ENCODE measurements at regions not wholly inside any gene's neighbourhood (a gene's known extent, or its start where the extent isn't known, plus 50 kb on each side); places are given as distances from the start of the nearest gene placed in this dataset.

DNA sequence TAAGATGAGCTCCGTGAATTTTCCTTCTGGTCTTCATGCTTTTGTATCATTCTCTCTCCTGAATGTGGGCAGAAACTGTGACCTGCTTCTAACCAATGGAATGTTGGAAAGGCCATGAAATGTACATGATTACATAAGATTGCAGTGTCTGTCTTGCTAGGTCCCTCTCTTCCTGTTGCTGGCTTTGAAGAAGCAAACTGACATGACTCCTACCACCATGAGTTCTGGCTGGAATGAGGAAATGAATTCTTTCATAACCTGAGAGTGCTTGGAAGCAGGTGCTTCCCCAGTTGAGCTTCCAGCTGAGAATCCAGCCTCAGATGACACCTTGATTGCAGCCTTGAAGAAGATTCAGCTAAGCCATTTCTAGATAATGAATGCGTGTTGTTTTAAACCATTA is 275.0 kb upstream of the MIR17HG start:
- TF ChIP-seq, protein P1, sequence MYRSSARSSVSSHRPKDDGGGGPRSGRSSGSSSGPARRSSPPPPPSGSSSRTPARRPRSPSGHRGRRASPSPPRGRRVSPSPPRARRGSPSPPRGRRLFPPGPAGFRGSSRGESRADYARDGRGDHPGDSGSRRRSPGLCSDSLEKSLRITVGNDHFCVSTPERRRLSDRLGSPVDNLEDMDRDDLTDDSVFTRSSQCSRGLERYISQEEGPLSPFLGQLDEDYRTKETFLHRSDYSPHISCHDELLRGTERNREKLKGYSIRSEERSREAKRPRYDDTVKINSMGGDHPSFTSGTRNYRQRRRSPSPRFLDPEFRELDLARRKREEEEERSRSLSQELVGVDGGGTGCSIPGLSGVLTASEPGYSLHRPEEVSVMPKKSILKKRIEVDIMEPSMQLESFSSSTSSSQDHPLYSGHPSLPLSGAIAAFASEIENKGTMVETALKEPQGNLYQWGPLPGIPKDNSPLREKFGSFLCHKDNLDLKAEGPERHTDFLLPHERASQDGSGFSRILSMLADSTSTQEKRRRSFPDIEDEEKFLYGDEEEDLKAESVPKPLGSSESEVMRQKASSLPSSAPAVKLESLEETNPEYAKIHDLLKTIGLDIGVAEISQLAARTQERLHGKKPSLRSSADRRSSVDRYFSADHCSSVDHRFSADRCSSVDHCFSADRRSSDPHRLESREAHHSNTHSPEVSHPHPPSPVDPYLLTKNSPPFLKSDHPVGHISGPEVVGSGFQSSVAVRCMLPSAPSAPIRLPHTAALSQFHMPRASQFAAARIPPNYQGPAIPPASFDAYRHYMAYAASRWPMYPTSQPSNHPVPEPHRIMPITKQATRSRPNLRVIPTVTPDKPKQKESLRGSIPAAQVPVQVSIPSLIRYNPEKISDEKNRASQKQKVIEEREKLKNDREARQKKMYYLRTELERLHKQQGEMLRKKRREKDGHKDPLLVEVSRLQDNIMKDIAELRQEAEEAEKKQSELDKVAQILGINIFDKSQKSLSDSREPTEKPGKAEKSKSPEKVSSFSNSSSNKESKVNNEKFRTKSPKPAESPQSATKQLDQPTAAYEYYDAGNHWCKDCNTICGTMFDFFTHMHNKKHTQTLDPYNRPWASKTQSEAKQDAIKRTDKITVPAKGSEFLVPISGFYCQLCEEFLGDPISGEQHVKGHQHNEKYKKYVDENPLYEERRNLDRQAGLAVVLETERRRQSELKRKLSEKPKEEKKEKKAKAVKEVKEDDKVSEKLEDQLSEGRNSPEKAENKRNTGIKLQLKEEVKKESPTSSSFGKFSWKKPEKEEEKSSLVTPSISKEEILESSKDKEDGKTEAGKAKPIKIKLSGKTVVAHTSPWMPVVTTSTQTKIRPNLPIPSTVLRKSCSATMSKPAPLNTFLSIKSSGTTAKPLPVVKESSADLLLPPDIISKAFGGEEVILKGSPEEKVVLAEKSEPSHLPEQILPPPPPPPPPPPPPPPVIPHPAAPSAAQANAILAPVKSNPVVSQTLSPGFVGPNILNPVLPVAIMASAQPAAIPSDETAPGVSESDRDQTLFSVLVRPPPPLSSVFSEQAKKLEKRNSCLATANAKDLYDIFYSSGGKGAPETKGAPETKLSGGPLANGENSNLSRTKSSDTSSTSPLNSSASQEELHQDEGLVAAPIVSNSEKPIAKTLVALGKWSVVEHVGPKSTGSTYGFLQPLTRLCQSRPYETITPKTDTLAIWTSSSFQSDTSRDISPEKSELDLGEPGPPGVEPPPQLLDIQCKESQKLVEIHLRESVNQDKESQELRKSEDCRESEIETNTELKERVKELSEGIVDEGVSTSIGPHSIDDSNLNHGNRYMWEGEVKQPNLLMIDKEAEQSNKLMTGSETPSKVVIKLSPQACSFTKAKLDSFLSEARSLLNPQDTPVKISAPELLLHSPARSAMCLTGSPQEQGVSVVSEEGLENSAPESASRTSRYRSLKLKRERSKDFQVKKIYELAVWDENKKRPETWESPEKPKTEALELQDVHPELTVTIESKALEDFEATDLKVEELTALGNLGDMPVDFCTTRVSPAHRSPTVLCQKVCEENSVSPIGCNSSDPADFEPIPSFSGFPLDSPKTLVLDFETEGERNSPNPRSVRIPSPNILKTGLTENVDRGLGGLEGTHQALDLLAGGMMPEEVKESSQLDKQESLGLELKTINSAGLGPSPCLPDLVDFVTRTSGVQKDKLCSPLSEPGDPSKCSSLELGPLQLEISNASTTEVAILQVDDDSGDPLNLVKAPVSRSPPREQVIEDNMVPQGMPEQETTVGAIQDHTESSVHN (IDR thresholded peaks at IDR 0.05; ENCODE audit: borderline replicate concordance in 1 of 2, low read depth in 1 of 2) = no peak
- no peak for TF ChIP-seq CBX1 (IDR thresholded peaks at IDR 0.05; ENCODE audit: low read depth)
- no peak for TF ChIP-seq MAZ (CRISPR knock-in tag; conservative IDR thresholded peaks at IDR 0.05 in 1 of 2, IDR thresholded peaks at IDR 0.05 in 1 of 2)
- TF ChIP-seq, protein P2, sequence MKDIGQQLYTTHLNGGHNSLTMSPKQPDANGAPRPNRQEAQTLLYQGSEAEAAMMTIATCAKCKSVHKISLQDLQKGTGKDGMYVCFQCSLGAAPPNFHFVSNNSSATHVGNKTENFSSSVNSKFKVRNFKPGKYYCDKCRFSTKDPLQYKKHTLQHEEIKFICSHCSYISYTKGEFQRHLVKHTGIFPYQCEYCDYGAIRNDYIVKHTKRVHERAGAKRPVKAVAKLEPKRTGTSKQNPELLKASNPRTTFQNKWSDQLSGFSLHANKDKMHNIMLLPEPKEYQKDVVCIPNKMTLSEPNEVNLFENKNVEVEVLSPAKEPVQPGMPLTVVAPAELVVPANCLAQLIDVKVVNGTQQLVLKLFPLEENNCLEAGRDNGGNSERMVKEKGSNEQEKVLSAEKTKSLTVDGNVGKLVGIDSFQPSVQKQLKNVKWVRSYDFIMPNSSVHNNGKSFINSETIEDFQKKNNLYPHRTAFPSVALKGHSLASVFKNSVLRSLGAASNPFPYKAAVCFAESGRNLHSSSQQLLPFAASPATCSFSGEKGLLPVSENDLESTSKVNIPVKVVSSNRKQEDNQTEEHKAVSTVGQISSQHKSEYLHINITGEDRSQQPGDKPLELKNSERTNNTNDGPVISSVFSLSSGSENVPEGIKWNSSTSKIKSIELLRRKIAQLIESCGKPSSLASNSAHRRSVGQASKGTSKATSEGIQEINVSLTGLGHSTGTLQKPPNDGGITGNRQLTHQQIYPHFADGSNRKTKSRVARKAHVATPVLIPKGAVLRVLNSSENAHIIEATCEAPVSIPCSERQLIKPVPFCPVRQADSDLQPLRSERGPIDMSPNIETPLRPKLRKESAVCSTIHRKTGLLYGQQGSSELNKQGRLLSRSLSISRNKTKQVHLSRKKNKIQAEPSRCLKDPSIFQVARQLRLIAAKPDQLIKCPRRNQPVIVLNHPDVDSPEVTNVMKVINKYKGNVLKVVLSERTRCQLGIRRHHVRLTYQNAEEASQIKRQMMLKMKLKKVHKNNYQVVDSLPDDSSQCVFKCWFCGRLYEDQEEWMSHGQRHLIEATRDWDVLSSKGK (CRISPR knock-in tag; IDR thresholded peaks at IDR 0.05) = no peak
- TF ChIP-seq HNRNPK (IDR thresholded peaks at IDR 0.05; ENCODE audit: low read depth, low read length, poor library complexity, severe bottlenecking) = no peak
- TF ChIP-seq GTF2F1 (IDR thresholded peaks at IDR 0.05; ENCODE audit: low read depth, low read length) = no peak
- TF ChIP-seq POLR2A (conservative IDR thresholded peaks at IDR 0.05) = no peak
- no peak for TF ChIP-seq CC2D1A (IDR thresholded peaks at IDR 0.05)

Measured in K562 (cell line).